Activated T-cell treated with anti-CD3 and anti-CD28 coated beads for 24 hours (primary cell): ENCODE measurements at regions not wholly inside any gene's neighbourhood (a gene's known extent, or its start where the extent isn't known, plus 50 kb on each side); places are given as distances from the start of the nearest gene placed in this dataset.
A peak's percentile ranks its signal among the peaks of the same experiment; 100 is the strongest.

Experiments used
- DNase-seq: peaks from one replicate; pipeline ENCODE4 v3.0.0-alpha.2; 2020; ENCODE audit warnings: low read depth

GRCh38 chr4:53813998-53814397 is 222.7 kb upstream of the LNX1 start:
- no peak for DNase-seq

DNA sequence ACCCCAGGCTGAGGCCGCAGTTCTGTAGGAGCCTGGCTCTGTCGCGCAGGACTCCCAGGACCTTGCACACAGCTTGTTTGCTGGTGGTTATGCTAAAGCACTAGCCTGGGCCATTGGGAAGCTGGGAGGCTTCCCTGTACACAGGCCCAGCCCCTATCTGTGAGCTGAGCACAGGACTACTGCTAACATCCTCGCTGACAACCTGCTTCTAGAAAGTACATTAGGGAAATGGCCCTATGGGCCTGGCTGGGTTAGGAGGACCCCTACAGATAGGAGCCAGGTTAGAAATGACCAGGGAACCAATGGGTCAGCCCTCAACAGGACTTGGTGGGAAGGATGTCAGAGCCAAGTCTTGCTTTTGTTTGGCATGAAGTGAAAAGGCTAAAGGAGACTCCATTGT is 219.4 kb upstream of the LNX1 start:
- no peak for DNase-seq

- no peak for DNase-seq
Measured at GRCh38 chr4:53809816-53810215, 218.5 kb upstream of the LNX1 start.

GRCh38 chr4:53805291-53805690 is 214.0 kb upstream of the LNX1 start:
- DNase-seq: no peak

GRCh38 chr4:53804719-53805118 is 213.4 kb upstream of the LNX1 start:
- peak; percentile 3 for DNase-seq

DNA sequence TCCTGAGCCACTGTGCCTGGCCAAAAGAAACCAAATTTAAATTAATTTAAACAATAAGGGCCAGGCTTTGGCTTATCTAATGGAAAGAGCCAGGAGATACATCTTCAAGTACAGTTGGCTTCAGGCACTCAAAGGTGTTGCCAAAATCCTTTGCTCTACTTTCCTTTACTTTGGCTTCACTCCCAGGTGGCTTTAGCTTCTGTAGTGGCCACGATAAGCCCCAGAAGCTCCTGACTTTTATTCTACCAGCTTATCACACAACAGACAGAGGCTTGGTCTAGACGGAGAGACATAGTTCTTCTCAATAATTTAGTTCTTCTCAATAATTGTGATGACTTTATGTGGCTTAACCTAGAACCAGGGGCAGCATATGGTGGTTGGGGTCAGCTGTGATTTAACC is 211.2 kb upstream of the LNX1 start:
- no peak for DNase-seq

DNA sequence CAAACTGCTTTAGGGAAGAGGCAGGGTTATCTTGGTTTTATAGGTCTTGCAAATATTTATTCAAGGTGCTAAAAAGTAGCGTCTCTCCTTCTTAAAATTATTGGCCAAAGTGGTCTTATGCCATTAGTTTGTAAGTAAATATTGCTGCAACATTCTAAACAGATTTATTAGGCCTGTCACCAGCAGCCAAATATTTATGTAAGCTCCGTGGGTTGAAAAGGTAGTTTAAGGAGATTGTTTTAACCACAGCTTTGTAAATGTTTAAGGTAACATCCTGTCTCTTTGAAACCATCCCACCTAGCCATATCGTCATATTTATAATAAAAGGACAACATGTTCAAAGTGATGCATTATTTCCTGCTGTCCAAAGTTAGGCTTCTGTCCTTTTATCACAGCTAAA is 210.1 kb upstream of the LNX1 start:
- DNase-seq: no peak

GRCh38 chr4:53800741-53801140 is 209.5 kb upstream of the LNX1 start:
- DNase-seq: no peak

DNA sequence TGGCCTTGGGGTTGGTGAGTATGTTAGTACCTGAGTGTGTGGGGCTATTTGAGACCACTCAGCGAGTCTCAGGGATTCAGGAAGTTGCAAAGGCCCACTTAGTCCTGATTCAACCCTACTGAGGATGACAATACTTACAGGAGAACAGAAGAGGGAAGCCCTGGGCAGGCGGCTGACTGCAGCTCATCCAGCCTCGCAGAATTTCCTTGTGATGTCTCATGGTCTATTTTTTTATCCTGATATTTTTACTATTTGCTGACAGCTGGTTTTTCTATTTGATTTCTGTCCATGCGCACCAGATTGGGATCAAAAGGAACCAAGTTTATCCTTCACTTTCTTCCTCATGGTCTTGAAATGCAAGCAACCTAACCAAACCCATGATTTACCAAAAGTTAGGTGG is 201.8 kb upstream of the LNX1 start:
- DNase-seq: no peak

- no peak for DNase-seq
Measured at GRCh38 chr4:53790286-53790685, 199.0 kb upstream of the LNX1 start.

GRCh38 chr4:53788621-53789020 is 197.3 kb upstream of the LNX1 start:
- DNase-seq: no peak

GRCh38 chr4:53788011-53788410 is 196.7 kb upstream of the LNX1 start:
- no peak for DNase-seq

GRCh38 chr4:53786632-53787031 is 195.3 kb upstream of the LNX1 start:
- no peak for DNase-seq

- DNase-seq: no peak
Measured at GRCh38 chr4:53785996-53786395, 194.7 kb upstream of the LNX1 start.

GRCh38 chr4:53784112-53784511 is 192.8 kb upstream of the LNX1 start:
- DNase-seq: no peak

DNA sequence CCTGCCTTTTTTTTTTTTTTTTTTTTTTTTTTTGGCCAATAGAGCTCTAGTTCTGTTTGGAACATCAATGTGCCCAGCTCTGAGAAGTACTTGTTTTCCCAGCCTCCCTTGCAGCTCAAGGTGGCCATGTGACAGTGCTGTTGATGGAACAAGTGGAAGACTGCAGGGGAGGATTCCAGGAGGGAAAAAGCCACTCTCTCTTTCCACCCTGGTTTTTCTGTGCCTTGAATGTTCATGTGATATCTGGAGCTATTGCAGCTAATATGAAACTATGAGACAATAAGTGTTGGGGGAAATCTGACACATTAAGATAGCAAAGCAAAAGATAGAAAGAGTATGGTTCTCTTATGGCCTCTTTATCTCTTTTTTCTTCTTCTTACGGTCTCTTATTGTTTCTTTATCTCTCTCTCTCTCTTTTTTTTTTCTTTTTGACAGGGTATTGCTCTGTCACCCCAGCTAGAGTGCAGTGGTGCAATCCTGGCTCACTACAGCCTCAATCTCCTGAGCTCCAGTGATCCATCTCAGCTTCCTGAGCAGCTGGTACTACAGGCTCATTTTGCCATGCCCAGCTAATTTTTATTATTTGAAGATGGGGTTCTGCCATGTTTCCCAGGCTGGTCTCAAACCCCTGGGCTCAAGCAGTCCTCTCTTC is 192.0 kb upstream of the LNX1 start:
- DNase-seq: no peak

- DNase-seq: no peak
Measured at GRCh38 chr4:53782458-53782845, 191.2 kb upstream of the LNX1 start.

GRCh38 chr4:53781629-53782457 is 190.6 kb upstream of the LNX1 start:
- DNase-seq: no peak

DNA sequence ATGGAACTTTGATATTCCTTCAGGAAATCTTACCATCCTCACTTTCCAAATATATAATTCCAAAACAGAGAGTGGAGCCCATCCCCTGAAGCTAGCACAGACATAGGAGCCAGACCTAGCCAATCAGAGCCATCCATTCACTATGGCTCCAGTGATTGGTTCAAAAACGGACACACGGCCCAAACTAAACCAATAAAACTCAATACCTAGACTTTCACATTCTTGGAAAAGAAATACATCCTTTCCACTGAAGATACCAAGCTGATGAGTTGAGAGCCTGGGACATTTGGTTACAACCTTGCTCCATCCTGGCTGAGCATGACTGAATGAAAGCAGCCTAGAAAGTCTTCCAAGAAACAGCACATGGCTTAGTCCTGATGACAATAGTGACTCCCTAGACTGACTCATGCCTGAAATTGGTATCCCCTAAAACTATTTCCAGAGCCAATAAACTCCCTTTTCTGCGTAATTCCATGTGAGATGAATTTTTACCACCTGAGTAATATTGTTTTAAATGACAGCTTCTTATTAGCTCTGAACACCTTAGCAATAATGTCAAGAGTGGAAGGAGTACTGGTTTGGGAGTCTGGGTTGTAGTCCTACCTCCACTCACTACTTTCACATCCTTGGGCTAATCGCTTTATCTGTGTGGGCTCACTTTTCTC is 189.6 kb upstream of the LNX1 start:
- no peak for DNase-seq

- no peak for DNase-seq
Measured at GRCh38 chr4:53779025-53779424, 187.7 kb upstream of the LNX1 start.

GRCh38 chr4:53778155-53778554 is 186.9 kb upstream of the LNX1 start:
- DNase-seq: no peak

- DNase-seq: no peak
Measured at GRCh38 chr4:53777244-53777984, 186.1 kb upstream of the LNX1 start.

DNA sequence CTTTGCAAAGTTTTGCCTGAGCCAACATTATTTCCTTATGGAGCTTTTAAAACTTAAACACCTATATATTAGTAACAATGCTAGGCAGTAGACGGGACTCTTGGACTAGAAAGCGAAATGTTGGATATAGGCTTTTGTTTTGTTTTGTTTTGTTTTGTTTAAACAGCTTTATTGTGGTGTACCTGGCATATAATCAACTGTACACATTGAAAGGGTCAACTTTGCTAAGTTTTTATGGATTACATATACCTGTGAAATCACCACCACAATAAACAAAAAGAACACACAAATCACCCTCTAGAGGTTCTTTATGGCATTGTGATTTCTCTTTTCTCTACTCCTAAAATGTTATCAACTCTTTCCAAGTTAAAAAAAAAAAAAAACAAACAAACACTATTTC is 184.9 kb upstream of the LNX1 start:
- DNase-seq: no peak
